ENCODE measurements at regions not wholly inside any gene's neighbourhood (a gene's known extent, or its start where the extent isn't known, plus 50 kb on each side); places are given as distances from the start of the nearest gene placed in this dataset.
A peak's percentile ranks its signal among the peaks of the same experiment; 100 is the strongest.

DNA sequence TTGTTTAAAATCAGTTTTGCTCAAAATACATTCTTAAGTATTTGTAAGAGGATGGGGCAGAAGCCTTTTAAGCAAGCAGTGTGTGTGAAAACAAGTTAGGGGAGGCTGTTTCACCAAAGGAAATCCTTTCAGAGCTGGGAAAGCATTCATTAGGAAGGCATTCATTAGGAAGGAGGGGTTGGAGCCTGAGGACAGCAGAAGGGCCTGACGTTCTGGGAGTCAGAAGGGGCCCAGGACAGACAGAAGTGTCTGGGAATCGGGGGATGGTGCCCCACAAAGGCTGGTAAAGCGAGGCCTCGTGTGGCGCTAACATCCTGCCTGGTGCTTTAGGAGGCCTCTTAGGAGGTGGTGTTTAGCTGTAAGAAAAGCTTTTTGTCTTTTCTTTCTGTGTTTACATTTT is 80.6 kb upstream of the NXT1 start:
- H3K4me1 ChIP-seq: no peaks in the 10 kb centered on the region
- H3K4me3 ChIP-seq (ENCODE audit: low read depth, low read length): no peak overlapping the region
- H3K9me3 ChIP-seq (ENCODE audit: control insufficient read depth, low read length): no peaks in the 10 kb centered on the region
- H3K4me2 ChIP-seq (ENCODE audit: low read length): no peak overlapping the region
- H3K36me3 ChIP-seq (ENCODE audit: control insufficient read depth, insufficient read depth, low read length): no peaks in the 10 kb centered on the region
- no peaks in the 10 kb centered on the region for H3K79me2 ChIP-seq
- H2AFZ ChIP-seq: no peak overlapping the region
- H3K27me3 ChIP-seq (ENCODE audit: control insufficient read depth, insufficient read depth, low read length): no peaks in the 10 kb centered on the region
- TF ChIP-seq, protein P1, sequence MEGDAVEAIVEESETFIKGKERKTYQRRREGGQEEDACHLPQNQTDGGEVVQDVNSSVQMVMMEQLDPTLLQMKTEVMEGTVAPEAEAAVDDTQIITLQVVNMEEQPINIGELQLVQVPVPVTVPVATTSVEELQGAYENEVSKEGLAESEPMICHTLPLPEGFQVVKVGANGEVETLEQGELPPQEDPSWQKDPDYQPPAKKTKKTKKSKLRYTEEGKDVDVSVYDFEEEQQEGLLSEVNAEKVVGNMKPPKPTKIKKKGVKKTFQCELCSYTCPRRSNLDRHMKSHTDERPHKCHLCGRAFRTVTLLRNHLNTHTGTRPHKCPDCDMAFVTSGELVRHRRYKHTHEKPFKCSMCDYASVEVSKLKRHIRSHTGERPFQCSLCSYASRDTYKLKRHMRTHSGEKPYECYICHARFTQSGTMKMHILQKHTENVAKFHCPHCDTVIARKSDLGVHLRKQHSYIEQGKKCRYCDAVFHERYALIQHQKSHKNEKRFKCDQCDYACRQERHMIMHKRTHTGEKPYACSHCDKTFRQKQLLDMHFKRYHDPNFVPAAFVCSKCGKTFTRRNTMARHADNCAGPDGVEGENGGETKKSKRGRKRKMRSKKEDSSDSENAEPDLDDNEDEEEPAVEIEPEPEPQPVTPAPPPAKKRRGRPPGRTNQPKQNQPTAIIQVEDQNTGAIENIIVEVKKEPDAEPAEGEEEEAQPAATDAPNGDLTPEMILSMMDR (IDR thresholded peaks at IDR 0.05): no peak
- no peak overlapping the region for H3K9ac ChIP-seq
- peak overlapping the region; percentile 9 for H3K27ac ChIP-seq

DNA sequence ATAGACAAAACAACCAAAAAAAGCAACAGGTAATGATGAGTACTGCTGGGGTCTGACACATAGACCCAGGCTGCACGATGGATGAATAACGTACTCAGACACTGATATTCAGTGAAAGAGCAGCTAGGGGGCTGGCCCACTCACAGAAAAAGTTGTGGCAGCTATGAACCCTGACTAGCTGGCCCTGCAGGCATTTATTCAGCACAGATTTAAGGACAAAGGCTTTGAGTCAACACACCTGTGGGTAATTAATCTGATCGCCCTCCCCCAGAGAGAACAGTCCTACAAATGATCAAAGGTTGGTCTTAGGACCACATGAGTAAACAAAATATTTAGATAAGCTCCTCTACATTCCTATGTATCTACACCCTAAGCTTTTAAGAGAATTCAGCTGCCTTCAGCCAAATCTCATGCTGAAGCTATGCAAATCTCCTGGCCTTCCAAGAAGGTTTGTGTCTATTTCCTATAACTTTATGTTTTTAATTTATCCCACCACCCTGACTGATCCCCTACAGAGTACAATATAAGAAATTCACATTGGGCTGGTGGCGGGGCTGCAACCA is 81.7 kb upstream of the NXT1 start:
- Histone ChIP-seq H3K9ac (no peak overlapping the region), H2AFZ (no peak overlapping the region), H3K4me3 (ENCODE audit: low read depth, low read length) (no peak overlapping the region), H3K4me2 (ENCODE audit: low read length) (no peak overlapping the region), H3K36me3 (ENCODE audit: control insufficient read depth, insufficient read depth, low read length) (no peaks in the 10 kb centered on the region), H3K27ac (no peak overlapping the region), H3K4me1 (no peaks in the 10 kb centered on the region), H3K79me2 (no peaks in the 10 kb centered on the region), H3K9me3 (ENCODE audit: control insufficient read depth, low read length) (no peaks in the 10 kb centered on the region), H3K27me3 (ENCODE audit: control insufficient read depth, insufficient read depth, low read length) (no peaks in the 10 kb centered on the region)
- TF ChIP-seq, protein P1 (IDR thresholded peaks at IDR 0.05): no peak

- no peaks in the 10 kb centered on the region for H3K9me3 ChIP-seq (ENCODE audit: control insufficient read depth, low read length)
- no peaks in the 10 kb centered on the region for H3K4me1 ChIP-seq
- no peaks in the 10 kb centered on the region for H3K36me3 ChIP-seq (ENCODE audit: control insufficient read depth, insufficient read depth, low read length)
- no peak overlapping the region for H3K4me2 ChIP-seq (ENCODE audit: low read length)
- H3K9ac ChIP-seq: no peak overlapping the region
- H2AFZ ChIP-seq: no peak overlapping the region
- H3K27ac ChIP-seq: no peak overlapping the region
- H3K27me3 ChIP-seq (ENCODE audit: control insufficient read depth, insufficient read depth, low read length): no peaks in the 10 kb centered on the region
- H3K79me2 ChIP-seq: no peaks in the 10 kb centered on the region
- TF ChIP-seq, protein P1 (IDR thresholded peaks at IDR 0.05): no peak
- no peak overlapping the region for H3K4me3 ChIP-seq (ENCODE audit: low read depth, low read length)
Observed at GRCh38 chr20:23267909-23268308, 82.7 kb upstream of the NXT1 start.

DNA sequence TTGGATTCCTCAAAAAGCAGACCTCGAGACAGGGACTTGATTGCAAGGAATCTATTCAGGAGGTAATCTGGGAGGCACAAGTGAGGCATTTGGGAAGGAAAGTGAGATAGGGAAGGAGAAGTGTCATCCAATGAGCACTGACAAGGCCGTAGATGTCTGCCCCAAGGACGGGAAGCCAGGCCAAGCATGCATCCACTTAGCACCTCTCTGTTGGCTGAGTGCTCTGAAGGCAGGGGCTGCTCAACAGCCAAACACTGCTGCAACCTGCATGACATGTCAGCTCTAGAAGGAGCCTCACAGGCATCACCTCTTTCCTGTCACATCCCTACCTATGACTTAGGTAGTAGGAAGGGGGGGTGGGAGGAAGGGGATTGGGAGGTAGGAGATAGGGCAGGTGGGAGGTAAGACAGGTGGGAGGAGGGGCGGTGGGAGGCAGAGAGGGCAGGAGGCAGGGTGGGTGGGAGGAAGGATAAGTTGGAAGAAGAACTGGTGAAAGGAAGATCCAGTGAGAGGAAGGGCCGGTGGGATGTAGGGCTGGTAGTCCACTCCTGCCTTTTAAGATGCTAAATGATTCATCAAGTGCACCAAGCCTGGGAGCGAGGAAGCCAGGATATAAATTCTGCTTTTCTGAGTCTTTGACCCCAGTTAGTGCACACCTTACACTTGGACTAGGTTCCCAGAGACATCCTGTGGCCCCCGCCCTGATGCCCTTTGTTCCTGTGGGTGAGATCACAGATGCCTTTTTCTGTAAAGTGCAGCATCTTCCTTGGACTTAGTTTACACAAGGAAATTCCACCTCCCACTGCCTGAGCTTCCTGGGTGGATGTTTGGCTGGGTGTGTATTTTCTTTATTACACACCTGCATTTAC is 83.8 kb upstream of the NXT1 start:
- TF ChIP-seq, protein P1 (IDR thresholded peaks at IDR 0.05): no peak
- H3K27me3 ChIP-seq (ENCODE audit: control insufficient read depth, insufficient read depth, low read length): no peaks in the 10 kb centered on the region
- H3K9ac ChIP-seq: no peak overlapping the region
- H3K4me1 ChIP-seq: no peaks in the 10 kb centered on the region
- H2AFZ ChIP-seq: no peak overlapping the region
- H3K4me2 ChIP-seq (ENCODE audit: low read length): no peak overlapping the region
- H3K4me3 ChIP-seq (ENCODE audit: low read depth, low read length): no peak overlapping the region
- no peaks in the 10 kb centered on the region for H3K36me3 ChIP-seq (ENCODE audit: control insufficient read depth, insufficient read depth, low read length)
- H3K27ac ChIP-seq: no peak overlapping the region
- H3K9me3 ChIP-seq (ENCODE audit: control insufficient read depth, low read length): no peaks in the 10 kb centered on the region
- H3K79me2 ChIP-seq: no peaks in the 10 kb centered on the region
